ENCODE measurements at regions not wholly inside any gene's neighbourhood (a gene's known extent, or its start where the extent isn't known, plus 50 kb on each side); places are given as distances from the start of the nearest gene placed in this dataset.

DNA sequence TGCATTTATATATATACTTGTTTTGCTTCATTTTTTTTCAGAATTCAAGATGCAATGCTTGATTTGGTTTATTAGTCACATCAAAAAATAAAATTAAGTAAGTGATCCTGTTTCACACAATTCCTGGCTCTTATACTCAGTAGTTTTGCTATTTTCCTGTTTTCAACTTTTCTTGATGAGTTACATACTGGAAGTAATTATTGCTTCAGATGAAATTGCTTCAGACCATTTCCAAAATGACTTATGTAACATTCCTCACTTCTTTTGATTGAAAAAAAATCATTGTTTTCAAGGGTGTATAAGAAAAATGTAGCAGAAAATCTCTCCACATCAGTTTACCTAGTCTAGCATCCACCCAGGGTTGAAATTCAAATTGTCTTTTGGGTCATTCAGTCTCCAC is 65.0 kb downstream of the RGS2 start:
- no peak for DNase-seq
- peaks cover 0 to 4% of the 10 kb centered on the region in 2 experiments; a peak in 1 of 4 replicates for H3K4me1 ChIP-seq (ENCODE audit: control insufficient read depth in 1 of 2, insufficient read depth in 2 of 2, low read depth in 1 of 2, low read length in 1 of 2)
- no peaks in the 10 kb centered on the region for H3K27me3 ChIP-seq (ENCODE audit: insufficient read depth)
- H3K9ac ChIP-seq: no peak overlapping the region
- no peak overlapping the region for H3K4me2 ChIP-seq
- no peaks in the 10 kb centered on the region for H3K9me2 ChIP-seq
- no peaks in the 10 kb centered on the region for H4K20me1 ChIP-seq (ENCODE audit: insufficient read depth)
- no peaks in the 10 kb centered on the region for H3K79me2 ChIP-seq (ENCODE audit: insufficient read depth)
- TF ChIP-seq, protein P1, sequence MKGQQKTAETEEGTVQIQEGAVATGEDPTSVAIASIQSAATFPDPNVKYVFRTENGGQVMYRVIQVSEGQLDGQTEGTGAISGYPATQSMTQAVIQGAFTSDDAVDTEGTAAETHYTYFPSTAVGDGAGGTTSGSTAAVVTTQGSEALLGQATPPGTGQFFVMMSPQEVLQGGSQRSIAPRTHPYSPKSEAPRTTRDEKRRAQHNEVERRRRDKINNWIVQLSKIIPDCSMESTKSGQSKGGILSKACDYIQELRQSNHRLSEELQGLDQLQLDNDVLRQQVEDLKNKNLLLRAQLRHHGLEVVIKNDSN (IDR thresholded peaks at IDR 0.05; ENCODE audit: borderline replicate concordance, low read depth): no peak
- TF ChIP-seq, protein P2, sequence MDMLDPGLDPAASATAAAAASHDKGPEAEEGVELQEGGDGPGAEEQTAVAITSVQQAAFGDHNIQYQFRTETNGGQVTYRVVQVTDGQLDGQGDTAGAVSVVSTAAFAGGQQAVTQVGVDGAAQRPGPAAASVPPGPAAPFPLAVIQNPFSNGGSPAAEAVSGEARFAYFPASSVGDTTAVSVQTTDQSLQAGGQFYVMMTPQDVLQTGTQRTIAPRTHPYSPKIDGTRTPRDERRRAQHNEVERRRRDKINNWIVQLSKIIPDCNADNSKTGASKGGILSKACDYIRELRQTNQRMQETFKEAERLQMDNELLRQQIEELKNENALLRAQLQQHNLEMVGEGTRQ (IDR thresholded peaks at IDR 0.05; ENCODE audit: borderline replicate concordance, low read depth, low read length): no peak
- TF ChIP-seq EP300 (IDR thresholded peaks at IDR 0.05; ENCODE audit: borderline replicate concordance in 1 of 2, low read depth in 1 of 2, low read length in 1 of 2) (no peak), TEAD4 (IDR thresholded peaks at IDR 0.05; ENCODE audit: borderline replicate concordance, insufficient read depth) (no peak), FOXJ3 (CRISPR knock-in tag; IDR thresholded peaks at IDR 0.05) (no peak), MXI1 (IDR thresholded peaks at IDR 0.05; ENCODE audit: low read depth, low read length) (no peak), RCOR1 (IDR thresholded peaks at IDR 0.05; ENCODE audit: low read length) (no peak), YY1 (IDR thresholded peaks at IDR 0.05; ENCODE audit: low read depth) (no peak)
- H3K36me3 ChIP-seq (replicated peaks in 1 of 2; ENCODE audit: control insufficient read depth in 1 of 2, insufficient read depth in 2 of 2, low read length in 1 of 2): no peaks in the 10 kb centered on the region
- CTCF ChIA-PET: interaction anchor here (0.9 kb wide), 1 partner anchor 27 kb away, joined by 3 read pairs; no protein-coding TSS in a partner anchor
- H2AFZ ChIP-seq (ENCODE audit: low read depth): no peak overlapping the region
- H3K27ac ChIP-seq (ENCODE audit: low read depth in 2 of 2, low read length in 1 of 2): no peak overlapping the region
- H3K9me3 ChIP-seq: no peaks in the 10 kb centered on the region
- no peaks in the 10 kb centered on the region for H3F3A ChIP-seq (replicated peaks; ENCODE audit: insufficient read depth)
- POLR2A ChIA-PET: no interaction called here
- H3K4me3 ChIP-seq (ENCODE audit: low read depth in 2 of 2, low read length in 1 of 2): no peak overlapping the region

DNA sequence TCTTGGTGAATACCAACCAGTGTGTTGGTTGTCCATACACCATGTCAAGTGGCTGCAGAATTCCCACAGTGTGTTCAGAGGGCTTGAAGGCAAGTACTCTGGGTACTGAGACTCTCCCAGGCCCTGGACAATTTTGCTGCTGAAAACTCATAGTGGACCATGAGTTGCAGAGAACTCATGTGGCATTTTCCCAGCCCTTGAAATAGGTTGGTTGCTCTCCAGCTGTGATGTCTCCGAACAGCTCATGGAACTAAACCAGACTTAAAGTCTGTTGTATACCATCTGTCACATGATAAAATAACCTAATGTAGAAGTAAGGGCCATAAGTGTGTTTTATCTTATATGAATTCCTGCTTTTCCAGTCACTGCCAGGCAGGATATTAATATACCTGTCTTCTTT is 67.8 kb downstream of the RGS2 start:
- TF ChIP-seq, protein P3, sequence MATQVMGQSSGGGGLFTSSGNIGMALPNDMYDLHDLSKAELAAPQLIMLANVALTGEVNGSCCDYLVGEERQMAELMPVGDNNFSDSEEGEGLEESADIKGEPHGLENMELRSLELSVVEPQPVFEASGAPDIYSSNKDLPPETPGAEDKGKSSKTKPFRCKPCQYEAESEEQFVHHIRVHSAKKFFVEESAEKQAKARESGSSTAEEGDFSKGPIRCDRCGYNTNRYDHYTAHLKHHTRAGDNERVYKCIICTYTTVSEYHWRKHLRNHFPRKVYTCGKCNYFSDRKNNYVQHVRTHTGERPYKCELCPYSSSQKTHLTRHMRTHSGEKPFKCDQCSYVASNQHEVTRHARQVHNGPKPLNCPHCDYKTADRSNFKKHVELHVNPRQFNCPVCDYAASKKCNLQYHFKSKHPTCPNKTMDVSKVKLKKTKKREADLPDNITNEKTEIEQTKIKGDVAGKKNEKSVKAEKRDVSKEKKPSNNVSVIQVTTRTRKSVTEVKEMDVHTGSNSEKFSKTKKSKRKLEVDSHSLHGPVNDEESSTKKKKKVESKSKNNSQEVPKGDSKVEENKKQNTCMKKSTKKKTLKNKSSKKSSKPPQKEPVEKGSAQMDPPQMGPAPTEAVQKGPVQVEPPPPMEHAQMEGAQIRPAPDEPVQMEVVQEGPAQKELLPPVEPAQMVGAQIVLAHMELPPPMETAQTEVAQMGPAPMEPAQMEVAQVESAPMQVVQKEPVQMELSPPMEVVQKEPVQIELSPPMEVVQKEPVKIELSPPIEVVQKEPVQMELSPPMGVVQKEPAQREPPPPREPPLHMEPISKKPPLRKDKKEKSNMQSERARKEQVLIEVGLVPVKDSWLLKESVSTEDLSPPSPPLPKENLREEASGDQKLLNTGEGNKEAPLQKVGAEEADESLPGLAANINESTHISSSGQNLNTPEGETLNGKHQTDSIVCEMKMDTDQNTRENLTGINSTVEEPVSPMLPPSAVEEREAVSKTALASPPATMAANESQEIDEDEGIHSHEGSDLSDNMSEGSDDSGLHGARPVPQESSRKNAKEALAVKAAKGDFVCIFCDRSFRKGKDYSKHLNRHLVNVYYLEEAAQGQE (IDR thresholded peaks at IDR 0.05; ENCODE audit: low read depth, low read length): no peak
- TF ChIP-seq, protein P4, sequence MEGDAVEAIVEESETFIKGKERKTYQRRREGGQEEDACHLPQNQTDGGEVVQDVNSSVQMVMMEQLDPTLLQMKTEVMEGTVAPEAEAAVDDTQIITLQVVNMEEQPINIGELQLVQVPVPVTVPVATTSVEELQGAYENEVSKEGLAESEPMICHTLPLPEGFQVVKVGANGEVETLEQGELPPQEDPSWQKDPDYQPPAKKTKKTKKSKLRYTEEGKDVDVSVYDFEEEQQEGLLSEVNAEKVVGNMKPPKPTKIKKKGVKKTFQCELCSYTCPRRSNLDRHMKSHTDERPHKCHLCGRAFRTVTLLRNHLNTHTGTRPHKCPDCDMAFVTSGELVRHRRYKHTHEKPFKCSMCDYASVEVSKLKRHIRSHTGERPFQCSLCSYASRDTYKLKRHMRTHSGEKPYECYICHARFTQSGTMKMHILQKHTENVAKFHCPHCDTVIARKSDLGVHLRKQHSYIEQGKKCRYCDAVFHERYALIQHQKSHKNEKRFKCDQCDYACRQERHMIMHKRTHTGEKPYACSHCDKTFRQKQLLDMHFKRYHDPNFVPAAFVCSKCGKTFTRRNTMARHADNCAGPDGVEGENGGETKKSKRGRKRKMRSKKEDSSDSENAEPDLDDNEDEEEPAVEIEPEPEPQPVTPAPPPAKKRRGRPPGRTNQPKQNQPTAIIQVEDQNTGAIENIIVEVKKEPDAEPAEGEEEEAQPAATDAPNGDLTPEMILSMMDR (IDR thresholded peaks at IDR 0.05): no peak
- TF ChIP-seq TEAD4 (IDR thresholded peaks at IDR 0.05; ENCODE audit: borderline replicate concordance, insufficient read depth): no peak
- Histone ChIP-seq H2AFZ (ENCODE audit: low read depth) (no peak overlapping the region), H3K9me2 (no peaks in the 10 kb centered on the region; the same call in 1 of the 2 replicates), H3F3A (replicated peaks; ENCODE audit: insufficient read depth) (no peaks in the 10 kb centered on the region), H3K79me2 (ENCODE audit: insufficient read depth) (no peaks in the 10 kb centered on the region), H3K9ac (no peak overlapping the region), H3K9me3 (no peaks in the 10 kb centered on the region), H3K36me3 (replicated peaks in 1 of 2; ENCODE audit: control insufficient read depth in 1 of 2, insufficient read depth in 2 of 2, low read length in 1 of 2) (no peaks in the 10 kb centered on the region), H3K27me3 (ENCODE audit: insufficient read depth) (no peaks in the 10 kb centered on the region), H3K4me3 (ENCODE audit: low read depth in 2 of 2, low read length in 1 of 2) (no peak overlapping the region), H4K20me1 (ENCODE audit: insufficient read depth) (no peaks in the 10 kb centered on the region), H3K27ac (ENCODE audit: low read depth in 2 of 2, low read length in 1 of 2) (no peak overlapping the region), H3K4me2 (no peak overlapping the region), H3K4me1 (ENCODE audit: control insufficient read depth in 1 of 2, insufficient read depth in 2 of 2, low read depth in 1 of 2, low read length in 1 of 2) (peaks cover 0 to 4% of the 10 kb centered on the region in 2 experiments; a peak in 1 of 4 replicates)
- CTCF ChIA-PET: no interaction called here
- POLR2A ChIA-PET: no interaction called here
- WGBS (ENCODE audit: low lambda C conversion rate): 67% methylated on average over 1 of the region's 1 CpG
- DNase-seq: no peak
